22Rv1 (cell line): ENCODE measurements at regions not wholly inside any gene's neighbourhood (a gene's known extent, or its start where the extent isn't known, plus 50 kb on each side); places are given as distances from the start of the nearest gene placed in this dataset.
"Not testable (repeated sequence)": the region's sequence is repeated elsewhere in the genome, so short reads cannot be mapped to it uniquely, and the experiment has no call there.

Experiments used
- H3K27ac ChIP-seq: fragments of 450-650 bp; 2 replicates; pipeline ENCODE4 v1.5.1; 2017
- ZFX ChIP-seq: fragments of 450-650 bp; IDR thresholded peaks from 2 replicates; pipeline ENCODE4 v1.6.1; 2017; ENCODE audit warnings: antibody characterized with exemption, borderline replicate concordance
- TF ChIP-seq, protein P1 (sequence below): fragments of 450-650 bp; IDR thresholded peaks from 2 replicates; pipeline ENCODE4 v1.5.1; 2017; ENCODE audit warnings: mild to moderate bottlenecking

DNA sequence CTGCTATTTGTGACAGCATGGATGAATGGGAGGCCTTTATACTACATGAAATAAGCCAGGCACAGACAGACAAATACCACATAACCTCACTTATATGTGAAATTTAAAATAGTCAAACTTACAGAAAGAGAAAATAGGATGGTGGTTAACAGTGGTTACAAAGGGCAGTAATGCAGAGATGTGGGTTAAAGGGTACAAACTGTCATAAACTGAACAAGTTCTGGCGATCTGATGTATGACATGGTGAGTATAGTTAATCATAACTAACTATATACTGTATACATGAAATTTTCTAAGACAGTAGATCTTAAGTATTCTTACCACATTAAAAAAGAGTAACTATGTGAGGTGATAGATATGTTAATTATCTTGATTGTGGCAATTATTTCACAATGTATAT, 558.1 kb upstream of the ZNF804A start:
- no peak overlapping the region for H3K27ac ChIP-seq
- no peak for TF ChIP-seq ZFX
- TF ChIP-seq, protein P1, sequence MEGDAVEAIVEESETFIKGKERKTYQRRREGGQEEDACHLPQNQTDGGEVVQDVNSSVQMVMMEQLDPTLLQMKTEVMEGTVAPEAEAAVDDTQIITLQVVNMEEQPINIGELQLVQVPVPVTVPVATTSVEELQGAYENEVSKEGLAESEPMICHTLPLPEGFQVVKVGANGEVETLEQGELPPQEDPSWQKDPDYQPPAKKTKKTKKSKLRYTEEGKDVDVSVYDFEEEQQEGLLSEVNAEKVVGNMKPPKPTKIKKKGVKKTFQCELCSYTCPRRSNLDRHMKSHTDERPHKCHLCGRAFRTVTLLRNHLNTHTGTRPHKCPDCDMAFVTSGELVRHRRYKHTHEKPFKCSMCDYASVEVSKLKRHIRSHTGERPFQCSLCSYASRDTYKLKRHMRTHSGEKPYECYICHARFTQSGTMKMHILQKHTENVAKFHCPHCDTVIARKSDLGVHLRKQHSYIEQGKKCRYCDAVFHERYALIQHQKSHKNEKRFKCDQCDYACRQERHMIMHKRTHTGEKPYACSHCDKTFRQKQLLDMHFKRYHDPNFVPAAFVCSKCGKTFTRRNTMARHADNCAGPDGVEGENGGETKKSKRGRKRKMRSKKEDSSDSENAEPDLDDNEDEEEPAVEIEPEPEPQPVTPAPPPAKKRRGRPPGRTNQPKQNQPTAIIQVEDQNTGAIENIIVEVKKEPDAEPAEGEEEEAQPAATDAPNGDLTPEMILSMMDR, result no peak

DNA sequence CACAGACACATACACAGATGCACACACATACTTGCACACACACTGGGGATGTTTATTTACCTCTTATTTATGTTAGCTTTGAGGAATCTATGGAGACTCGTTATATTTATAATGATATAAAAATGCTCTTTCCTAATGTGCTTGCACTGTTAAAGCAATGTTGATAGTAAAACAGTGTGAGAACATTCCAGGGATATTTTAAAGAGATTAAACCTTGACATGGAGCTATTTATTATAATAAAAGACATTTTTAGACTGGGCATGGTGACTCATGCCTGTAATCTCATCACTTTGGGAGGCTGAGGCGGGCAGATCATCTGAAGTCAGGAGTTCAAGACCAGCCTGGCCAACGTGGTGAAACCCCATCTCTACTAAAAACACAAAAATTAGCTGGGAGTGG, 557.3 kb upstream of the ZNF804A start:
- H3K27ac ChIP-seq, result no peak overlapping the region
- TF ChIP-seq, protein P1, result no peak

DNA sequence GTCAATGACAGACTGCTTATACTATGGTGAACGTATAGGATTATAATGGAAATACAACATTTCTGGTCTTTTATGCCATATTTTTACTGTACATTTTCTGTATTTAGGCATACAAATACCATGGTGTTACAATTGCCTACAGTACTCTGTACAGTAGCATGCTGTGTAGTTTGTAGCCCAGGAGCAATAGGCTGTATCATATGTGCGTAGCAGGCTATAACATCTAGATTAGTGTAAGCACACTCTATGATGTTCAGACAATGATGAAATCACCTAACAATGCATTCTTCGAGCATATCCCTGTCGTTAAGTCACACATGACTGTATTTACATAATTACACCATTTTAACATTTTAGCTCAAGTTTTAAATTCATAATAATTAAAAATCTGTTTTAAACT, 556.6 kb upstream of the ZNF804A start:
- H3K27ac ChIP-seq, result no peak overlapping the region
- TF ChIP-seq, protein P1, result no peak
- no peak for TF ChIP-seq ZFX

DNA sequence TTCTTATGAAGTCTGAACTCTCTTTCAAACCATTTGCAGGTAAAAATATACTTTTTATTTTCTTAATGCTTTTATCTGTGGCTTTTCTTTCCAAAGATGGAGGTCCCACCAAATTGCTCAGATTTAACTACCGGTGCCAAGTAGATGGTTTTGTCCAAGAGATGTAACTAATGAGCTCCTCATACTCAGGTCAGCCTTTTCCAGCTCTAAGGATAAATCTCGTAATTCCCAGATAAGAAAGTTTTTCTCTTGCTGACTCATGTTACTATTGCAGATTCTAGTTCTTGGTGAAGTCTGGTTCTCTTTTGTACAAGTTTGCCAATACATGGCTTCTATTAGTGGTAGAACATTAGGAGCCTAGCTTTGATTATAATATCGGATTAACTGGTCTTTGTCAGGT, 550.8 kb upstream of the ZNF804A start:
- TF ChIP-seq ZFX, result no peak
- TF ChIP-seq, protein P1, result no peak
- no peak overlapping the region for H3K27ac ChIP-seq

DNA sequence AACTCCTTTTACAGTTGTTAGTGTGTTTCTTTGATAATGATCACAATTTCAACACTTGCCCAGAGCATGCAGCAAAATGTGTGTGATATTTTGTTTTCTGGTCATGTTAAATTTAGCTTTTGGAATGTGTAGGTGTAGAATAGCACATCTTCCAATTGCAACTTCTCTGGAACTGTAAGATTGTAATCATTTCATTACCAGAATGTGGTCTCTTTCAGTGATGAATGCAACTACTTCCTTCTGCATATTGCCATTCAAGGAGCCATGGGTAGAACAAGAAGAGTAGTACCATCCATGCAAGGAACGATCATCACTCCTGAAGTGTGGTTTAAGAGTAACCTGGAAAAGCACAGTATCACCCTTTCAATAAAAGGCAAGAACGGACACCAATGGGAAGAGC, 548.8 kb upstream of the ZNF804A start:
- H3K27ac ChIP-seq, result no peak overlapping the region
- no peak for TF ChIP-seq ZFX
- TF ChIP-seq, protein P1, result no peak

DNA sequence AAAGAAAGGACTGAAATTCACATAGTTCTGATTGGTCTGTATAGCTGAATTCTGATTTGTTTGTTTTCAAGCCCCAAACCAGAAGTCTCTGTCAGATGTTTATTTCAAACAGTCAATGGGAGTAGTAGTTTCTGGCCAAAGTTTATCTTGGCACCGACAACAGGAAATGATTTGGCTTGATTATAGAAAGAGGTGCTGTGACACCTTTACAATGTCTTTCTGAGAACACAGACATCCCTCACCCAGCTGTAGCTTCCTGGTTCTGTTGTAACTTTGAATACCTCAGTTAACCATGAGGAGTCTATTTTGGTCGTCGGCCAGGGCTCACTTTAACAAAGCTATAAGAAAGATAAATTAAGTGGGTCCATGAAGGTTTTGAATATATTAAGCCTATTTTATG, 545.0 kb upstream of the ZNF804A start:
- H3K27ac ChIP-seq, result no peak overlapping the region
- no peak for TF ChIP-seq ZFX
- TF ChIP-seq, protein P1, result no peak

DNA sequence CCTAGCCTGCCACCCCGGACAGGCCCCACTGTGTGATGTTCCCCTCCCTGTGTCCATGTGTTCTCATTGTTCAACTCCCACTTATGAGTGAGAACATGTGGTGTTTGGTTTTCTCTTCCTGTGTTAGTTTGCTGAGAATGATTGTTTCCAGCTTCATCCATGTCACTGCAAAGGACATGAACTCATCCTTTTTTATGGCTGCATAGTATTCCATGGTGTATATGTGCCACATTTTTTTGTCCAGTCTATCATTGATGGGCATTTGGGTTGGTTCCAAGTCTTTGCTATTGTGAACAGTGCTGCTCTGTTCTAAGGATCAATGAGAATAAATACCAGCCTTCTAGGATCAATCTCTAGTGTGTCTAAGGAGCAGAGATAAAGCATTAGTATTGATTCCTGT, 543.9 kb upstream of the ZNF804A start:
- not testable (repeated sequence) for H3K27ac ChIP-seq

GRCh38 chr2:184057910-184058309, 540.4 kb upstream of the ZNF804A start:
- no peak for TF ChIP-seq ZFX
- TF ChIP-seq, protein P1, result no peak

DNA sequence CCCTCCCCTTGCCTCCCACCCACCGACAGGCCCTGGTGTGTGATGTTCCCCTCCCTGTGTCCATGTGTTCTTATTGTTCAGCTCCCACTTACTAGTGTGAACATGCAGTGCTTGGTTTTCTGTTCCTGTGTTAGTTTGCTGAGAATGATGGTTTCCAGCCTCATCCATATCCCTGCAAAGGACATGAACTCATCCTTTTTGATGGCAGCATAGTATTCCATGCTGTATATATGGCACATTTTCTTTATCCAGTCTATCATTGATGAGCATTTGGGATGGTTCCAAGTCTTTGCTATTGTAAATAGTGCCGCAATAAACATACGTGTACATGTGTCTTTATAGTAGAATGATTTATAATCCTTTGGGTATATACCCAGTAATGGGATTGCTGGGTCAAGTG, 538.1 kb upstream of the ZNF804A start:
- not testable (repeated sequence) for H3K27ac ChIP-seq

More at GRCh38 chr2:184057910-184058309, 540.4 kb upstream of the ZNF804A start:
- H3K27ac ChIP-seq, result no peak overlapping the region
